ENCODE measurements at regions not wholly inside any gene's neighbourhood (a gene's known extent, or its start where the extent isn't known, plus 50 kb on each side); places are given as distances from the start of the nearest gene placed in this dataset.

DNA sequence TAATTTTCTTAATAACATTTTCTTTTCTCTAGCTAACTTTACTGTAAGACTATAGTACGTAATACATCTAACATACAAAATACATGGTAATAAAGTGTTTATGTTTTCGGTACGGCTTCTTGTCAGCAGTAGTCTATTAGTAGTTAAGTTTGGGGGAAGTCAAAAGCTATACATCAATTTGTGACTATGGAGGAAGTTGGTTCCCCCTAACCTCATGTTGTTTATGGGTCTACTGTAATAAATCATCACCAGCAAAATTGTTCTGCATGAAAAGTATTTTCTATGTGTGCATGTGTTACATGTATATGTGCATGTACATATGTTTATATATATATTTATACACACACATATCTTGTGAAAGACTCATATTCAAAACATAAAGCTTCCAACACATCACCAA, 303.0 kb downstream of the TRIB2 start:
- TF ChIP-seq, protein P1, sequence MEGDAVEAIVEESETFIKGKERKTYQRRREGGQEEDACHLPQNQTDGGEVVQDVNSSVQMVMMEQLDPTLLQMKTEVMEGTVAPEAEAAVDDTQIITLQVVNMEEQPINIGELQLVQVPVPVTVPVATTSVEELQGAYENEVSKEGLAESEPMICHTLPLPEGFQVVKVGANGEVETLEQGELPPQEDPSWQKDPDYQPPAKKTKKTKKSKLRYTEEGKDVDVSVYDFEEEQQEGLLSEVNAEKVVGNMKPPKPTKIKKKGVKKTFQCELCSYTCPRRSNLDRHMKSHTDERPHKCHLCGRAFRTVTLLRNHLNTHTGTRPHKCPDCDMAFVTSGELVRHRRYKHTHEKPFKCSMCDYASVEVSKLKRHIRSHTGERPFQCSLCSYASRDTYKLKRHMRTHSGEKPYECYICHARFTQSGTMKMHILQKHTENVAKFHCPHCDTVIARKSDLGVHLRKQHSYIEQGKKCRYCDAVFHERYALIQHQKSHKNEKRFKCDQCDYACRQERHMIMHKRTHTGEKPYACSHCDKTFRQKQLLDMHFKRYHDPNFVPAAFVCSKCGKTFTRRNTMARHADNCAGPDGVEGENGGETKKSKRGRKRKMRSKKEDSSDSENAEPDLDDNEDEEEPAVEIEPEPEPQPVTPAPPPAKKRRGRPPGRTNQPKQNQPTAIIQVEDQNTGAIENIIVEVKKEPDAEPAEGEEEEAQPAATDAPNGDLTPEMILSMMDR (IDR thresholded peaks at IDR 0.05; ENCODE audit: low read depth, low read length), result no peak
- in situ Hi-C loops (cut with HindIII; ENCODE audit: low sequenced_read_pairs), result no loop called here
- DNase-seq (ENCODE audit: low read depth, low spot score), result no peak

DNA sequence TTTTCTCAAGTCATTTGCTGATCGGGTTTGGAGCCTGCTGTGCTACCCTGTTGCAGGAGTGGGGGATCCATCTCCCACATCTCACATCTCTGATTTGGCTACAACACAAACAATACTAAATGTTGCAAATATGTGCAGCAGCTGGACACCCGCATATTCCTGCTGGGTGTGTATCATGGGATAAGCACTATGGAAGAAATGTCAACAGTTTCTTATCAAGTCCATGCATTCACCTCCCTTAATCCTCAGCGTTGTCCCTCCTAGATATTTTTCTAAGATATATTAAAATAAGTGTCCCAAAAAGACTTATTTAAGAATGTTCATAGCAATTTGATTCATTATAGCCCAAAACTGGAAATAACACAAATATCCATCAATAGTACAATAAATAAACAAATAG, 303.7 kb downstream of the TRIB2 start:
- TF ChIP-seq, protein P1 (IDR thresholded peaks at IDR 0.05; ENCODE audit: low read depth, low read length), result no peak

More for the DNA sequence above, 303.0 kb downstream of the TRIB2 start:
- no peak overlapping the region for H3K4me3 ChIP-seq (ENCODE audit: low read depth, low read length)

DNA sequence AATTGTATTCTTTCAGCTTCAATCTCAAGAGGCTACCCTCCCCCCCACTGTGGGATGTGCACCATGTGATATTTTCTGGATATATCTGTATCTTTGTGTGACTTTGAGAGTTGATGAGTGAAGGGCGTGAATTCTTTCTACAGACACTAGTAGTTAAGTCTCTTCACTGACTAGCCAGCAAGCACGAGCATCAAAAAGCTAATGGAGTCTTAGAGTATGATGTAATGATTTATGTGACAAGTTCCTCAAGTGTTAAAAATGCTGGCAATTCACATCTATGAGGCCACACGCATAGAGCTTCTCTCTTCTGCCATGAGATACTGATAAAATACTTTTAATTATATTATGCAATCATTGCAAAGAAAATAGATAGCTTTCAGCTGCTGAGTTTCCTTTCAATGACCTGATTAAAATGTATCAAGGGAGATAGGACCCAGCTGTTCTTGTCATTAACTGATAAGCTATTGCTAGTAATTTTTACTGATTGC, 304.8 kb downstream of the TRIB2 start:
- TF ChIP-seq, protein P1 (IDR thresholded peaks at IDR 0.05; ENCODE audit: low read depth, low read length), result no peak
- no peak overlapping the region for H3K4me3 ChIP-seq (ENCODE audit: low read depth, low read length)
- no peak for DNase-seq (ENCODE audit: low read depth, low spot score)
- in situ Hi-C loops (cut with HindIII; ENCODE audit: low sequenced_read_pairs), result no loop called here

More for the DNA sequence above, 303.7 kb downstream of the TRIB2 start:
- DNase-seq (ENCODE audit: low read depth, low spot score), result no peak
- in situ Hi-C loops (cut with HindIII; ENCODE audit: low sequenced_read_pairs), result no loop called here
- H3K4me3 ChIP-seq (ENCODE audit: low read depth, low read length), result no peak overlapping the region

DNA sequence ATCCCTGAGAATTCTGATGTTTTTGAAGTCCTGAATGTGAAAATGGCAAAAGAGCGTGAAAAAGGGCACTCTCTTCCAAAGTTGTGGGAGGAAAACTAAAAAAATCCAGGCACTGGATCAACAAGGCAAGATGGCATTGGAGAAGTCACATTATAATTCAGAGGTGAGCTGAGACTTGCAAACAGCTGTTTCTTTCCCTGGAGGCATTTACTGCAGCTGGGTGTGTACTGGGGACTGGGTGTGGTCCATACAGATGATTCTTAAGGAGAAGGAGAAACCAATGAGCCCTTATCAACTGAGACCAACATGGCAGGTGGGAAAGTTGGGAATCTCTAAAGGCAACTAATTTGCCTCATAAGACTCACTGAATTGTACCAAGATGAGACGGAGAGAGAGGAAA, 313.9 kb downstream of the TRIB2 start:
- no peak overlapping the region for H3K4me3 ChIP-seq (ENCODE audit: low read depth, low read length)
- TF ChIP-seq, protein P1 (IDR thresholded peaks at IDR 0.05; ENCODE audit: low read depth, low read length), result no peak
- no peak for DNase-seq (ENCODE audit: low read depth, low spot score)
- in situ Hi-C loops (cut with HindIII; ENCODE audit: low sequenced_read_pairs), result no loop called here

DNA sequence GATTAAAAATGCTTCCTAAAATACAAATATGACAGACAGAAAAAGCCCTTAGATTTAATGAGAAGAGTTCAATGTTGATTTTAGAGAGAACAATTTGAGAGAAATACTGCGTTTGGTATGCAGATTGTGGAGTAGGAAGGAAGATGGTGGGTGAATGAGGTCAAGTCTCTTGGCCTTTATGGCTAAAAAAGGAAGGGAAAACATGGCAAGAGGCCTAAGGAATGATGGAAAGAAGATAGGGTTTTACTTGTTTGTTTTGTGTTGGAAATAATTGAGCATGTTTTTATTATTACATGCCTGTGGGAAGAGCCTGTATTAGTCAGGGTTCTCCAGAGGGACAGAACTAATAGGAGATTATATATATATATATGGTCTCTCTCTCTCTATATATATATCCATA, 318.1 kb downstream of the TRIB2 start:
- TF ChIP-seq, protein P1 (IDR thresholded peaks at IDR 0.05; ENCODE audit: low read depth, low read length), result no peak
- no peak for DNase-seq (ENCODE audit: low read depth, low spot score)
- no peak overlapping the region for H3K4me3 ChIP-seq (ENCODE audit: low read depth, low read length)
- in situ Hi-C loops (cut with HindIII; ENCODE audit: low sequenced_read_pairs), result no loop called here

DNA sequence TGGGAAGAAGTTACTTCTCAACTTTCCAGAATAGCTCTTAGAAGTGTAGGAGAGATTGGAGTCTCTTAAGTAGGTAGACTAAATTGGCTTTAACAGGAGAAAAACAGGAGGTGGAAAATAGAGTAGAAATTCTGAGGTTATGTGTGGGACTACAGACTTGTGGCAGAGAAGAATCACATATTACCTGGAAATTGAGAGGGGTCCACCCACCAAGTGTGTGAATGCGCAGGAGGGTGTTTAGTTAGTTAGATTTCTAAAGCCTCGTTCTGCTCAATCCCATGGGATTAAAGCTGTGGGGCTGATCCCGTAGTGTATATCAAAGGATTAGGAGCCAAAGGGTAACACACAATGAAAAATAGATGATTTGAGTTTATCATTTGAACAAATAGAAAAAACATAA, 319.1 kb downstream of the TRIB2 start:
- no peak for DNase-seq (ENCODE audit: low read depth, low spot score)
- in situ Hi-C loops (cut with HindIII; ENCODE audit: low sequenced_read_pairs), result no loop called here
- TF ChIP-seq, protein P1 (IDR thresholded peaks at IDR 0.05; ENCODE audit: low read depth, low read length), result no peak

DNA sequence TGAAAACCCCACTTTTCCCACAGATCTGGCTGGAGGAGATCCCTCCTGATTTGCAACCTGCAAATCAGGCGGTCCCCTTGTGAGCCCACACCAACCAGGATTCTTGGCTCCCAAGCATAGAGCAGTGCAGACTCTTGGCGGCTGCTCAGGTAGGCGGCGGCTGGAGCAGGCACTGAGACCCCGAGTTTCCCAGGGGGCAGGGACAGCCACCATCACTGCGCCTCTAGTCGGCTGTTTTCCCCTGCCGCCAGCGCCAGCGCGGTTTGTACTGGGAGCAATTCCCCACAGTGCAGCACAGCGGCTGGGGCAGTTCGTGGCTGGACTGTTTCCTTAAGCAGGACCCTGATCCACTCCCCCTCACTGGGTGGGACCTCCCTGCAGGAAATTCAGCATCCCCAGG, 323.3 kb downstream of the TRIB2 start:
- no peak for DNase-seq (ENCODE audit: low read depth, low spot score)
- TF ChIP-seq, protein P1 (IDR thresholded peaks at IDR 0.05; ENCODE audit: low read depth, low read length), result no peak
- H3K4me3 ChIP-seq (ENCODE audit: low read depth, low read length), result no peak overlapping the region
- in situ Hi-C loops (cut with HindIII; ENCODE audit: low sequenced_read_pairs), result no loop called here

More for the DNA sequence above, 319.1 kb downstream of the TRIB2 start:
- no peak overlapping the region for H3K4me3 ChIP-seq (ENCODE audit: low read depth, low read length)

All from astrocyte of the spinal cord (primary cell).